ENCODE measurements at regions not wholly inside any gene's neighbourhood (a gene's known extent, or its start where the extent isn't known, plus 50 kb on each side); places are given as distances from the start of the nearest gene placed in this dataset.
A peak's percentile ranks its signal among the peaks of the same experiment; 100 is the strongest.

DNA sequence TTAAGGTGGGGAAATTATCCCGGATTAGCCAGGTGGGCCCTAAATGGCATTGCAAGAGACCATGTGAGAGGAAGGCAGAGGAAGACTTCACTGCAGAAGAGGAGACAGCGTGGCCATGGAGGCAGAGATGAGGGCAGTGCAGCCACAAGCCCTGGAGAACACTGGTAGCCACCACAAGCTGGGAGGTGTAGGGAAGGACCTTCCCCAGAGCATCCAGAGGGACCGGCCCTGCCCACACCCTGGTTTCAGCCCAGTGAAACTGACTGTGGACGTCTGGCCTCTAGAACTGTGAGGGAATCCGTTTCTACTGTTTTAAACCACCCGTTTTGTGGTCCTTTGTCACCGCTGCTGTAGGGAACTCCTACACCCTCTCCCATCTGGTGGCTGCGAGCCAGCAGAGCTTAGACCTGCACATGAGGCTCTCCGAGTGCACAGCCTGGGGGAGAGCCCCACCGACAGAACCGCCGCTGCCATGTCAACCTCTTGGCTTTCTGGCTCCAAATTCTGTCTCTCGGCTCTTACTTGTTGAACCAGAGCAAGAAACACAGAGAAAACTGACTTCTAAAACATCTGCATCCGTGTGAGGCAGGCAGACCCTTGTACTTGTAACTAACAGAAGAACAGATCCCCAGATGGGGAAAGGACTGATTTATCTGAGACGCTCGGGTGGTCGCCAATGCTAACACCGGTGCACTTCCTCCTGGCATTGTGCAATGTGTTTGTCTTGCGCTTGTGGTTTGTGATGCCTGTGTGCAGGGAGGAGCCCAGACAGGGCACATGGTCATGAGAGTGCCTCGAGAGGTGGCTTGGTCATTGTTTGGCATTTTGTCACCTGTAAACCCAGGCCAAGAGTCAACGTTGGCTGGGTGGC, 90.8 kb upstream of the TMPRSS2 start:
- ChIA-PET POLR2A (no interaction called here), CTCF (ENCODE audit: unreplicated experiment) (no interaction called here)
- no peak overlapping the region for H3K4me2 ChIP-seq (ENCODE audit: low read length)
- H4K20me1 ChIP-seq (ENCODE audit: insufficient read depth, low read length): no peaks in the 10 kb centered on the region
- H3K9me3 ChIP-seq (ENCODE audit: low read length): no peaks in the 10 kb centered on the region
- no peak for TF ChIP-seq EZH2phosphoT487 (IDR thresholded peaks at IDR 0.05; ENCODE audit: borderline replicate concordance, low read depth, low read length)
- TF ChIP-seq, protein P1, sequence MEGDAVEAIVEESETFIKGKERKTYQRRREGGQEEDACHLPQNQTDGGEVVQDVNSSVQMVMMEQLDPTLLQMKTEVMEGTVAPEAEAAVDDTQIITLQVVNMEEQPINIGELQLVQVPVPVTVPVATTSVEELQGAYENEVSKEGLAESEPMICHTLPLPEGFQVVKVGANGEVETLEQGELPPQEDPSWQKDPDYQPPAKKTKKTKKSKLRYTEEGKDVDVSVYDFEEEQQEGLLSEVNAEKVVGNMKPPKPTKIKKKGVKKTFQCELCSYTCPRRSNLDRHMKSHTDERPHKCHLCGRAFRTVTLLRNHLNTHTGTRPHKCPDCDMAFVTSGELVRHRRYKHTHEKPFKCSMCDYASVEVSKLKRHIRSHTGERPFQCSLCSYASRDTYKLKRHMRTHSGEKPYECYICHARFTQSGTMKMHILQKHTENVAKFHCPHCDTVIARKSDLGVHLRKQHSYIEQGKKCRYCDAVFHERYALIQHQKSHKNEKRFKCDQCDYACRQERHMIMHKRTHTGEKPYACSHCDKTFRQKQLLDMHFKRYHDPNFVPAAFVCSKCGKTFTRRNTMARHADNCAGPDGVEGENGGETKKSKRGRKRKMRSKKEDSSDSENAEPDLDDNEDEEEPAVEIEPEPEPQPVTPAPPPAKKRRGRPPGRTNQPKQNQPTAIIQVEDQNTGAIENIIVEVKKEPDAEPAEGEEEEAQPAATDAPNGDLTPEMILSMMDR (conservative IDR thresholded peaks at IDR 0.05; ENCODE audit: low read length): no peak
- no TSS peak for BruUV-seq (replicated peaks)
- no peaks in the 10 kb centered on the region for H3K79me2 ChIP-seq (ENCODE audit: insufficient read depth, low read depth, low read length)
- H3K36me3 ChIP-seq (ENCODE audit: insufficient read depth, low read length): no peaks in the 10 kb centered on the region
- H3K9me2 ChIP-seq (ENCODE audit: insufficient read depth, low read length): no peaks in the 10 kb centered on the region
- H3K4me1 ChIP-seq (ENCODE audit: insufficient read depth, low read length, poor library complexity, severe bottlenecking): no peaks in the 10 kb centered on the region
- H3K27ac ChIP-seq (ENCODE audit: low read depth, low read length, poor library complexity, severe bottlenecking): no peak overlapping the region
- H3K4me3 ChIP-seq (ENCODE audit: low read depth, low read length, poor library complexity, severe bottlenecking): no peak overlapping the region
- H2AFZ ChIP-seq (ENCODE audit: low read length): no peak overlapping the region
- peak; percentile 20 for DNase-seq (ENCODE audit: low spot score)
- intact Hi-C loops (cut with micrococcal nuclease; ENCODE audit: unreplicated experiment): no loop called here

GRCh38 chr21:41597811-41598231, 89.9 kb upstream of the TMPRSS2 start:
- Histone ChIP-seq H3K27ac (ENCODE audit: low read depth, low read length, poor library complexity, severe bottlenecking) (no peak overlapping the region), H3K4me3 (ENCODE audit: low read depth, low read length, poor library complexity, severe bottlenecking) (no peak overlapping the region), H3K4me2 (ENCODE audit: low read length) (no peak overlapping the region), H4K20me1 (ENCODE audit: insufficient read depth, low read length) (no peaks in the 10 kb centered on the region), H3K79me2 (ENCODE audit: insufficient read depth, low read depth, low read length) (no peaks in the 10 kb centered on the region), H3K9me2 (ENCODE audit: insufficient read depth, low read length) (no peaks in the 10 kb centered on the region), H3K36me3 (ENCODE audit: insufficient read depth, low read length) (no peaks in the 10 kb centered on the region), H2AFZ (ENCODE audit: low read length) (no peak overlapping the region), H3K9me3 (ENCODE audit: low read length) (no peaks in the 10 kb centered on the region), H3K4me1 (ENCODE audit: insufficient read depth, low read length, poor library complexity, severe bottlenecking) (no peaks in the 10 kb centered on the region)
- ChIA-PET POLR2A (no interaction called here), CTCF (ENCODE audit: unreplicated experiment) (no interaction called here)
- intact Hi-C loops (cut with micrococcal nuclease; ENCODE audit: unreplicated experiment): no loop called here
- DNase-seq (ENCODE audit: low spot score): no peak
- no TSS peak for BruUV-seq (replicated peaks)
- TF ChIP-seq, protein P1 (conservative IDR thresholded peaks at IDR 0.05; ENCODE audit: low read length): no peak
- TF ChIP-seq EZH2phosphoT487 (IDR thresholded peaks at IDR 0.05; ENCODE audit: borderline replicate concordance, low read depth, low read length): no peak

GRCh38 chr21:41597227-41597626, 89.3 kb upstream of the TMPRSS2 start:
- intact Hi-C loops (cut with micrococcal nuclease; ENCODE audit: unreplicated experiment): no loop called here
- H3K4me2 ChIP-seq (ENCODE audit: low read length): no peak overlapping the region
- ChIA-PET POLR2A (no interaction called here), CTCF (ENCODE audit: unreplicated experiment) (no interaction called here)
- no peaks in the 10 kb centered on the region for H4K20me1 ChIP-seq (ENCODE audit: insufficient read depth, low read length)
- H3K4me1 ChIP-seq (ENCODE audit: insufficient read depth, low read length, poor library complexity, severe bottlenecking): no peaks in the 10 kb centered on the region
- H3K36me3 ChIP-seq (ENCODE audit: insufficient read depth, low read length): no peaks in the 10 kb centered on the region
- H3K9me3 ChIP-seq (ENCODE audit: low read length): no peaks in the 10 kb centered on the region
- no TSS peak for BruUV-seq (replicated peaks)
- H3K79me2 ChIP-seq (ENCODE audit: insufficient read depth, low read depth, low read length): no peaks in the 10 kb centered on the region
- TF ChIP-seq EZH2phosphoT487 (IDR thresholded peaks at IDR 0.05; ENCODE audit: borderline replicate concordance, low read depth, low read length): no peak
- H3K9me2 ChIP-seq (ENCODE audit: insufficient read depth, low read length): no peaks in the 10 kb centered on the region
- H2AFZ ChIP-seq (ENCODE audit: low read length): no peak overlapping the region
- H3K27ac ChIP-seq (ENCODE audit: low read depth, low read length, poor library complexity, severe bottlenecking): no peak overlapping the region
- H3K4me3 ChIP-seq (ENCODE audit: low read depth, low read length, poor library complexity, severe bottlenecking): no peak overlapping the region
- DNase-seq (ENCODE audit: low spot score): no peak
